ENCODE measurements at regions not wholly inside any gene's neighbourhood (a gene's known extent, or its start where the extent isn't known, plus 50 kb on each side); places are given as distances from the start of the nearest gene placed in this dataset.
"Not testable (repeated sequence)": the region's sequence is repeated elsewhere in the genome, so short reads cannot be mapped to it uniquely, and the experiment has no call there.

DNA sequence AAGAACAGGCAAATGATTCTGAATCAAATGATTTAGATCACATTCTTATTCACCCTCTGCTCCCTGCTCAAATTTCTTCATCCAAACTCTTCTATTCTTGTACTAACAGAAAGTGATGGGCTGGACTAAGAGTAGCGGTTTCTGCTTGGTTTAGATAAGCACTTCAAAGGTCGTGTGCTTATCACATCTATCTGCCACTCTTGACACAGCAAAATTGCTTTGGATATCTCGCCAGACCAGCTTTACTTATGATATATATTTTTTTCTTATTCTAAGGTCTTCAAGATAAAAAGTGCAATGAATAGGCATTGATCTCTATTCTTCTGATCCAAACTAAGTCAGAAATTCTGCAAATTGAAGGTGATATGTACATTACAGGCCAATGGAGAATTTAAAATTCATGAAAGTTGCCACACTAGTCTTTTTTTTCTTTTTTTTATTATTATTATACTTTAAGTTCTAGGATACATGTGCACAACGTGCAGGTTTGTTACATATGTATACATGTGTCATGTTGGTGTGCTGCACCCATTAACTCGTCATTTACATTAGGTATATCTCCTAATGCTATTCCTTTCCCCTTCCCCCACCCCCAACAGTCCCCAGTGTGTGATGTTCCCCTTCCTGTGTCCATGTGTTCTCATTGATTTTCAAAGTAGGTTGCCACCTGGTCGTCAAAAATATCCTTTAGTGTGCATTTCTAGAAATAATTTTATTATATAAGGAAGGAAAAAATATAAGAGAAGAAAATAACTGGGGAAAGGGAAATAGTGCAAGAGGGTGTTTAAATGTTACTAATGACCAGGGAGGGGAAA, 1941.0 kb upstream of the RAG2 start:
- no peaks in the 10 kb centered on the region for H3K36me3 ChIP-seq (ENCODE audit: insufficient read depth, low read length)
- H2AFZ ChIP-seq (ENCODE audit: low read depth, low read length) = no peak overlapping the region
- no peaks in the 10 kb centered on the region for H3K4me1 ChIP-seq (ENCODE audit: insufficient read depth, low read length)
- no peaks in the 10 kb centered on the region for H3K9me3 ChIP-seq (ENCODE audit: low read length)
- no peak overlapping the region for H3K4me3 ChIP-seq (ENCODE audit: low read length)
- H3K27me3 ChIP-seq (ENCODE audit: insufficient read depth, low read length) = no peaks in the 10 kb centered on the region

DNA sequence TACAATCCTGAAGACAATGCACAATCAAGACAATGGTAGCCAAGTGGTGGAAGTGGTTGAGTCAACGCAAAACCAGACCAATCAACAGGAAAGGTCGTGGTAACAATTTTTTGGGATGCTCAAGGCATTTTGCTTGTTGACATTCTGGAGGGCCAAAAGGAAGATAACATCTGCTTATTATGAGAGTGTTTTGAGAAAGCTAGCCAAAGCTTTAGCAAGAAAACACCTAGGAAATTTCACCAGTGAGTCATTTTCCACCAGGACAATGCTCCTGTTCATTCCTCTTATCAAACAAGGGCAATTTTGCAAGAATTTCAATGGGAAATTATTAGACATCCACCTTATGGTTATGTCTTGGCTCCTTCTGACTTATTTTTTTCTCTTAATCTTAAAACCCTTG, 1932.2 kb upstream of the RAG2 start:
- Histone ChIP-seq H2AFZ (ENCODE audit: low read depth, low read length) (no peak overlapping the region), H3K36me3 (ENCODE audit: insufficient read depth, low read length) (no peaks in the 10 kb centered on the region), H3K9me3 (ENCODE audit: low read length) (no peaks in the 10 kb centered on the region), H3K4me3 (ENCODE audit: low read length) (no peak overlapping the region), H3K4me1 (ENCODE audit: insufficient read depth, low read length) (no peaks in the 10 kb centered on the region), H3K27me3 (ENCODE audit: insufficient read depth, low read length) (no peaks in the 10 kb centered on the region)

DNA sequence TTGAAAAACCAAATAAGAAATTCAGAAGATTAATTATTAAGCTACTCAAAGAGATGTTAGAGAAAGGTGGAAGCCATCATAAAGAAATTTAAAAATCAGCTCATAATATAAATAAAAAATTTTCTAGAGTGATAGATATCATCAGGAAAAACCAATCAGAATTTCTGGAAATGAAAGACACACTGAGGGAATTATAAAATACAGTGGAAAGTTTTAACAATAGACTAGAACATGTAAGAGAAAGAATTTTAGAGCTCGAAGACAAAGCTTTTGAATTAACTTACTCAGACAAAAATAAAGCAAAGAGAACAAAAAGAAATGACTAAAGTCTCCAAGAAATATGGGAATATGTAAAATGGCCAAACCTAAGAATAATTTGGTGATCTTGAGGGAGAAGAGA, 1926.9 kb upstream of the RAG2 start:
- H2AFZ ChIP-seq (ENCODE audit: low read depth, low read length) = no peak overlapping the region
- no peaks in the 10 kb centered on the region for H3K36me3 ChIP-seq (ENCODE audit: insufficient read depth, low read length)
- H3K27me3 ChIP-seq (ENCODE audit: insufficient read depth, low read length) = no peaks in the 10 kb centered on the region
- no peak overlapping the region for H3K4me3 ChIP-seq (ENCODE audit: low read length)
- H3K4me1 ChIP-seq (ENCODE audit: insufficient read depth, low read length) = no peaks in the 10 kb centered on the region
- H3K9me3 ChIP-seq (ENCODE audit: low read length) = no peaks in the 10 kb centered on the region

DNA sequence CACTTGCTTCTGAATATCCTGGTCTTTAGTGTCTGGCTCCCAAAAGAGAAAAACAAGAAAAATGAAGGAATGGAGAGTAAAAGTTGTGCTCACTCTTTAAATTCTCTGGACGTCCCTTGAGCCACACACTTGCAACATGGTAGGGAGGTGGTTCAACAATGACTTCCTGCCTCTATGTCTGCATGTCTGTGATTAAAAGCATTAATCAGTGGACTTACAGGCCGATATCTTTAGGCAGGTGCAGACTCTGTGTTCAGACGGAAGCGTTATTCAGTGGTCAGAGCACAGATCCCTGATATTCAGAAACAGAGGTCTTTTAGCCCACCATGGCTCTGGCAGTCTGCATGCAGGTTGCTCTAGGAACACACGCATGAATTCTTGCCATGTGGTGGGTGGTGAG, 1920.0 kb upstream of the RAG2 start:
- H3K36me3 ChIP-seq (ENCODE audit: insufficient read depth, low read length) = no peaks in the 10 kb centered on the region
- H3K4me1 ChIP-seq (ENCODE audit: insufficient read depth, low read length) = no peaks in the 10 kb centered on the region
- no peak overlapping the region for H3K4me3 ChIP-seq (ENCODE audit: low read length)
- no peaks in the 10 kb centered on the region for H3K9me3 ChIP-seq (ENCODE audit: low read length)
- no peaks in the 10 kb centered on the region for H3K27me3 ChIP-seq (ENCODE audit: insufficient read depth, low read length)
- H2AFZ ChIP-seq (ENCODE audit: low read depth, low read length) = no peak overlapping the region

DNA sequence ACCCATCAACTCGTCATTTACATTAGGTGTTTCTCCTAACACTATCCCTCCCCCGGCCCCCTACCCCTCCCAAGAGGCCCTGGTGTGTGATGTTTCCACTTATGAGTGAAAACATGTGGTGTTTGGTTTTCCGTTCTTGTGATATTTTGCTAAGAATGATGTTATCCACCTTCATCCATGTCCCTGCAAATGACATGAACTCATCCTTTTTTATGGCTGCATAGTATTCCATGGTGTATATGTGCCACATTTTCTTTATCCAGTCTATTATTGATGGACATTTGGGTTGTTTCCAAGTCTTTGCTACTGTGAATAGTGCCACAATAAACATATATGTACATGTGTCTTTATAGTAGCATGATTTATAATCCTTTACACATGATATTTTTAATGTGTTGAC, 1914.8 kb upstream of the RAG2 start:
- H3K36me3 ChIP-seq (ENCODE audit: insufficient read depth, low read length); H3K9me3 ChIP-seq (ENCODE audit: low read length); H3K27me3 ChIP-seq (ENCODE audit: insufficient read depth, low read length); H2AFZ ChIP-seq (ENCODE audit: low read depth, low read length); H3K4me1 ChIP-seq (ENCODE audit: insufficient read depth, low read length); H3K4me3 ChIP-seq (ENCODE audit: low read length): not testable (repeated sequence)

DNA sequence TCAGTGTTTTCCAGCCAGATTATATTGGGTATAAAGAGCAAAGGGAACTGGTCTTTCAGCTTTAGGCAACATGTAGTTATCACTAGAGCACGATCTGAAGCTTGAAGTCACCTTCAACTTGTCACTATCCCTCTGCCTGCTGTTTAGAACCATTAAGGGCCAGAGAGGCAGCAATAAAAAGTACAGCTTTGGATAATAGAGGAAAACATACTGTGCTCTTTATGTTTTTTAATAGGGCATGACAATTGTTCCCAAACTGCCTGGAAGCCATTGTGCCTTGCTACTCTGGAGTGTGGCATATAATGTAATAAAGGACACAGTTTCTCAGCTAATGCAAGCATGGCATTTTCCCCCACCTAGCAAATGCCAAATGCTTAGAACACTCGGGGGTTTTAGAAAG, 1912.0 kb upstream of the RAG2 start:
- no peaks in the 10 kb centered on the region for H3K27me3 ChIP-seq (ENCODE audit: insufficient read depth, low read length)
- no peaks in the 10 kb centered on the region for H3K36me3 ChIP-seq (ENCODE audit: insufficient read depth, low read length)
- no peak overlapping the region for H2AFZ ChIP-seq (ENCODE audit: low read depth, low read length)
- H3K9me3 ChIP-seq (ENCODE audit: low read length) = no peaks in the 10 kb centered on the region
- no peaks in the 10 kb centered on the region for H3K4me1 ChIP-seq (ENCODE audit: insufficient read depth, low read length)
- no peak overlapping the region for H3K4me3 ChIP-seq (ENCODE audit: low read length)

DNA sequence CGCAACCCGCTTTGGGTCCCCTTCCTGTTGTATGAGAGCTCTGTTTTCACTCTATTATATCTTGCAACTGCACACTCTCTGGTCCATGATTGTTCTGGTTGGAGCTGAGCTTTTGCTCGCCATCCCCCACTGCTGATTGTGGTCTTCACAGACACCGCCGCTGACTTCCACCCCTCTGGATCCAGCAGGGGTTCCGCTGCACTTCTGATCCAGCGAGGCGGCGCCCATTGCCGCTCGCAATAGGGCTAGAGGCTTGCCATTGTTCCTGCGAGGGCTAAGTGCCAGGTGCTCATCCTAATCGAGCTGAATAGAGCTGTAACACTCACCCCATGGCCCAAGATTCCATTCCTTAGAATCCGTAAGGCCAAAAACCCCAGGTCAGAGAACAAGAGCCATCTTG, 1905.8 kb upstream of the RAG2 start:
- H3K36me3 ChIP-seq (ENCODE audit: insufficient read depth, low read length) = no peaks in the 10 kb centered on the region
- no peaks in the 10 kb centered on the region for H3K27me3 ChIP-seq (ENCODE audit: insufficient read depth, low read length)
- no peak overlapping the region for H2AFZ ChIP-seq (ENCODE audit: low read depth, low read length)
- H3K4me1 ChIP-seq (ENCODE audit: insufficient read depth, low read length) = no peaks in the 10 kb centered on the region
- no peak overlapping the region for H3K4me3 ChIP-seq (ENCODE audit: low read length)
- H3K9me3 ChIP-seq (ENCODE audit: low read length) = no peaks in the 10 kb centered on the region

DNA sequence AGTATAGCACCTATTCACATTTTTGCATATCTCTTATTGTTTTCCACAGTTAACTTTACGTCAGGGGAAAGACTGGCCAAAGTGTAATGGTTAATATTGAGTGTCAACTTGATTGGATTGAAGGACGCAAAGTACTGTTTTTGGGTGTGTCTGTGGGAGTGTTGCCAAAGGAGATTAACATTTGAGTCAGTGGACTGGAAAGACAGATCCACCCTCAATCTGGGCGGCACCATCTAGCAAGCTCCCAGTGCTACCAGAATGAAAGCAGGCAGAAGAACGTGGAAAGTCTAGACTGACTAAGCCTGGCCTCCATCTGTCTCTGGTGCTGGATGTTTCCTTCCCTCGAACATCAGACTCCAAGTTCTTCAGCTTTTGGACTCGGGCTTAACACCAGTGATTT, 1900.7 kb upstream of the RAG2 start:
- Histone ChIP-seq H3K9me3 (ENCODE audit: low read length) (no peaks in the 10 kb centered on the region), H3K36me3 (ENCODE audit: insufficient read depth, low read length) (no peaks in the 10 kb centered on the region), H3K4me3 (ENCODE audit: low read length) (no peak overlapping the region), H3K4me1 (ENCODE audit: insufficient read depth, low read length) (no peaks in the 10 kb centered on the region), H2AFZ (ENCODE audit: low read depth, low read length) (no peak overlapping the region), H3K27me3 (ENCODE audit: insufficient read depth, low read length) (no peaks in the 10 kb centered on the region)

DNA sequence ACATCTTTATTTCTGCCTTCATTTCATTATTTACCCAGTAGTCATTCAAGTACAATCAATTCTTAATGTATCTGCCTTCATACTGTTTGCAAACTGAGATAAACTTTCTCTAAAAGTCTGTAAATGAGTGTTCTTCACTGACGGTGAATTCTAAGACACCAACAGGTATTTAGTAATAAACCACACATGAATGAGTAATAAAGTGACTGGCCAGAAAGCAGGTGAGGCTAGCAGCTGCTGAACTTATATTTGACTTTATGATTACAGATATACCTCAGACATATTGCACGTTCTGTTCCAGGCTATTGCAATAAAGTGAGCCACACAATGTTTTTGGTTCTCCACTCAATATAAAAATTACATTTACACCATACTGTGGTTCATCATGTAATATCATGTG, 1894.0 kb upstream of the RAG2 start:
- H2AFZ ChIP-seq (ENCODE audit: low read depth, low read length) = no peak overlapping the region
- no peaks in the 10 kb centered on the region for H3K9me3 ChIP-seq (ENCODE audit: low read length)
- H3K36me3 ChIP-seq (ENCODE audit: insufficient read depth, low read length) = no peaks in the 10 kb centered on the region
- no peaks in the 10 kb centered on the region for H3K27me3 ChIP-seq (ENCODE audit: insufficient read depth, low read length)
- no peak overlapping the region for H3K4me3 ChIP-seq (ENCODE audit: low read length)
- H3K4me1 ChIP-seq (ENCODE audit: insufficient read depth, low read length) = no peaks in the 10 kb centered on the region

DNA sequence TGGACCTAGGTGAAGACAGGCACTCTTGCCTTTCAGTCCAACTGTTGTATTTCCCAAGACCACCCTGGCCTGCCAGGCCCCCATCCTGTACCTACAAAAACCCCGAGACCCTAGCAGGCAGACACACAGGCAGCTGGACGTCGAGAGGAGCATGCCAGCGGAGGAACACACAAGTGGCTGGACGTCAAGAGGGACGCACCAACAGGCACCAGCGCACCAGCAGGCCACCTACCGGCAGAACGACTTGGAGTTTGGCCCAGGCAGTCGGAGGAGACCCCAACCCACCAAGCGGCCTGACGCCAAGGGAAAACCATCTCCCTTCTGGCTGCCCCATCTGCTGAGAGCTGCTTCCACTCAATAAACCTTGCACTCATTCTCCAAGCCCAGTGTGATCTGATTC, 1883.4 kb upstream of the RAG2 start:
- Histone ChIP-seq H3K27me3 (ENCODE audit: insufficient read depth, low read length) (no peaks in the 10 kb centered on the region), H3K4me3 (ENCODE audit: low read length) (no peak overlapping the region), H3K9me3 (ENCODE audit: low read length) (no peaks in the 10 kb centered on the region), H2AFZ (ENCODE audit: low read depth, low read length) (no peak overlapping the region), H3K36me3 (ENCODE audit: insufficient read depth, low read length) (no peaks in the 10 kb centered on the region), H3K4me1 (ENCODE audit: insufficient read depth, low read length) (no peaks in the 10 kb centered on the region)

DNA sequence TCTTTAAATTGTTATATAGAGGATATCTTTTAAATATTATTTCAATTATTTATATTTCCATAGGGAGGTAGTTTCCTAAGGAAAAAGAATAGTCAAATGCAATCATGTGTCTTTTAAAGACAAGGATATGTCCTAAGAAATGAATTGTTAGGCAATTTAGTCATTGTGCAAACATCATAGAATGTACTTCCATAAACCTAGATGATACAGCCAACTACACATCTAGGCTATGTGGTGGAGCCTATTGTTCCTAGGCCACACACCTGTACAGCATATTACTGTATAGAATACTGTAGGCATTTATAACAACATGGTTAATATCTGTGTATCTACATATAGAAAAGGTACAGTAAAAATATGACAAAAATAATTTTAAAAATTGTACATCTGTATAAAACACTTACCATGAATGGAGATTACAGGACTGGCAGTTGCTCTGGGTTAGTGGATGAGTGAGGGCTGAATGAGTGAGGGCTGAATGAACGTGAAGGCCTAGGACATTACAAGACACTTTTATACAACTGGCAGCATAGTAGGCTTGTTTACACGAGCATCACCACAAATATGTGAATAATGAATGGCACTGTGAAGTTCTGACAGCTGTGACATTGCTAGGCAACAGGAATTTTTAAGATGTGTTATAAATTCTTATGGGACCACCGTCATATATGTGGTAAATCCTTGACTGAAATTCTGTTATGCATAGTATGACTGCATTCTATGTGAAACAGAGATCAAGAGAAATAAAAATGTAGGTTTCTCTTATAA, 1879.0 kb upstream of the RAG2 start:
- Histone ChIP-seq H3K4me1 (ENCODE audit: insufficient read depth, low read length) (no peaks in the 10 kb centered on the region), H3K4me3 (ENCODE audit: low read length) (no peak overlapping the region), H3K9me3 (ENCODE audit: low read length) (no peaks in the 10 kb centered on the region), H3K36me3 (ENCODE audit: insufficient read depth, low read length) (no peaks in the 10 kb centered on the region), H2AFZ (ENCODE audit: low read depth, low read length) (no peak overlapping the region), H3K27me3 (ENCODE audit: insufficient read depth, low read length) (no peaks in the 10 kb centered on the region)

DNA sequence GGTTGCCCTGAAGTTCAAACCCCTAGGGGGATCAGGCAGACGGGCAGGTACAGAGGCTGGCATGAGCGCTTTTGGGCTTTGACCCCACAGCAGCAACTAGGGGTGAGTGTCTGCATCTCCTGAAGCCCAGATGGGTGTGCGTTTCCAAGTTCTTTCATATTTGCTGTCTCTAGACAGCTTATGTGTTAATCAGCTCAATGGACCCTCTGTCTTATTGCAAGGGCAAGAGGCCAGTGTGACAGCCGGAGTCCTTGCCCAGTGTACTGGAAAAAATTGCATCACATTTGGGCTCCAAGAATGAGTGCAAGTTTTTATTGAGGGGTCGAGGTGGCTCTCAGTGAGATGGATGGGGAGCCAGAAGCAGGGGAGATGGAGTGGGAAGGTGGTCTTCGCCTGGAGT, 1863.7 kb upstream of the RAG2 start:
- Histone ChIP-seq H3K9me3 (ENCODE audit: low read length) (no peaks in the 10 kb centered on the region), H3K36me3 (ENCODE audit: insufficient read depth, low read length) (no peaks in the 10 kb centered on the region), H3K4me3 (ENCODE audit: low read length) (no peak overlapping the region), H3K4me1 (ENCODE audit: insufficient read depth, low read length) (no peaks in the 10 kb centered on the region), H2AFZ (ENCODE audit: low read depth, low read length) (no peak overlapping the region), H3K27me3 (ENCODE audit: insufficient read depth, low read length) (no peaks in the 10 kb centered on the region)

DNA sequence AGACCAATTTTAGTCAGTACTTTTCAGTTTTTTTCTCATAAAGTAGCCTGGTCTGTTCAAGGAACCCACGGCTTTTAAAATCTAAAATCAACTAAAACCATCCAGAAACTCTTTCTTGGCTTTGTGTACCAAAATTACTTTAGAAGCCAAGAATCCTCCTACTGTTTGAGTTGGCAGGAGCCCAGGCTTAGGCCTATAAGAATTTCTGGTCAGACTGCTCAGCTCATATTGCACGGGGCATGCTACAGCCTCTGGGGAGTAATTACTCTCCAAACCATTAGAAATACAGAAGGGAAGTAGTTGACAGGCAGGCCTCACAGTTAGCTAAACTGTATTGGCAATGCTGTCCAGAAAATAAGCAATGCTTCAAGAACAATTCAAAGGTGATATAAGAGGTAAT, 1862.9 kb upstream of the RAG2 start:
- H2AFZ ChIP-seq (ENCODE audit: low read depth, low read length) = no peak overlapping the region
- no peaks in the 10 kb centered on the region for H3K9me3 ChIP-seq (ENCODE audit: low read length)
- no peak overlapping the region for H3K4me3 ChIP-seq (ENCODE audit: low read length)
- no peaks in the 10 kb centered on the region for H3K36me3 ChIP-seq (ENCODE audit: insufficient read depth, low read length)
- H3K27me3 ChIP-seq (ENCODE audit: insufficient read depth, low read length) = no peaks in the 10 kb centered on the region
- no peaks in the 10 kb centered on the region for H3K4me1 ChIP-seq (ENCODE audit: insufficient read depth, low read length)
